RWPE2 (cell line): ENCODE measurements at regions not wholly inside any gene's neighbourhood (a gene's known extent, or its start where the extent isn't known, plus 50 kb on each side); places are given as distances from the start of the nearest gene placed in this dataset.
"Not testable (repeated sequence)": the region's sequence is repeated elsewhere in the genome, so short reads cannot be mapped to it uniquely, and the experiment has no call there.

ENCODE experiments used
- ATAC-seq: fragments of 200-7000 bp; cut with Tn5 transposase; 3 replicates; pipeline ENCODE4 v1.9.1; 2021; ENCODE audit warnings: low read depth
- DNase-seq: peaks from one replicate; pipeline ENCODE4 v3.0.0-alpha.2; 2020; ENCODE audit warnings: low spot score
- H3K27ac ChIP-seq: fragments of 450-650 bp; 2 replicates; pipeline ENCODE4 v1.5.1; 2017; ENCODE audit warnings: mild to moderate bottlenecking; ENCODE audit not compliant: poor library complexity, severe bottlenecking
- H3K27me3 ChIP-seq: fragments of 250-450 bp; sonication (Bioruptor Pico); 2 replicates; pipeline ENCODE4 v1.5.1; 2021; ENCODE audit warnings: mild to moderate bottlenecking, moderate library complexity; ENCODE audit not compliant: insufficient read depth, poor library complexity, severe bottlenecking
- H3K36me3 ChIP-seq: fragments of 250-450 bp; sonication (Bioruptor Pico); 2 replicates; pipeline ENCODE4 v1.5.1; 2020; ENCODE audit warnings: low read depth, mild to moderate bottlenecking, moderate library complexity
- H3K4me1 ChIP-seq: fragments of 250-450 bp; sonication (Bioruptor Pico); 2 replicates; pipeline ENCODE4 v1.5.1; 2021; ENCODE audit warnings: mild to moderate bottlenecking, moderate library complexity; ENCODE audit not compliant: insufficient read depth, poor library complexity, severe bottlenecking
- H3K4me3 ChIP-seq: fragments of 250-450 bp; sonication (Bioruptor Pico); 2 replicates; pipeline ENCODE4 v1.5.1; 2021; ENCODE audit warnings: mild to moderate bottlenecking, moderate library complexity; ENCODE audit not compliant: severe bottlenecking
- H3K9me3 ChIP-seq: fragments of 250-450 bp; sonication (Bioruptor Pico); 2 replicates; pipeline ENCODE4 v1.5.1; 2021; ENCODE audit warnings: mild to moderate bottlenecking, moderate library complexity; ENCODE audit not compliant: severe bottlenecking
- TF ChIP-seq, protein P1 (sequence below): fragments of 450-650 bp; IDR thresholded peaks from one replicate; pipeline ENCODE4 v1.5.1; 2017; ENCODE audit warnings: mild to moderate bottlenecking, moderate library complexity; ENCODE audit not compliant: poor library complexity, severe bottlenecking

DNA sequence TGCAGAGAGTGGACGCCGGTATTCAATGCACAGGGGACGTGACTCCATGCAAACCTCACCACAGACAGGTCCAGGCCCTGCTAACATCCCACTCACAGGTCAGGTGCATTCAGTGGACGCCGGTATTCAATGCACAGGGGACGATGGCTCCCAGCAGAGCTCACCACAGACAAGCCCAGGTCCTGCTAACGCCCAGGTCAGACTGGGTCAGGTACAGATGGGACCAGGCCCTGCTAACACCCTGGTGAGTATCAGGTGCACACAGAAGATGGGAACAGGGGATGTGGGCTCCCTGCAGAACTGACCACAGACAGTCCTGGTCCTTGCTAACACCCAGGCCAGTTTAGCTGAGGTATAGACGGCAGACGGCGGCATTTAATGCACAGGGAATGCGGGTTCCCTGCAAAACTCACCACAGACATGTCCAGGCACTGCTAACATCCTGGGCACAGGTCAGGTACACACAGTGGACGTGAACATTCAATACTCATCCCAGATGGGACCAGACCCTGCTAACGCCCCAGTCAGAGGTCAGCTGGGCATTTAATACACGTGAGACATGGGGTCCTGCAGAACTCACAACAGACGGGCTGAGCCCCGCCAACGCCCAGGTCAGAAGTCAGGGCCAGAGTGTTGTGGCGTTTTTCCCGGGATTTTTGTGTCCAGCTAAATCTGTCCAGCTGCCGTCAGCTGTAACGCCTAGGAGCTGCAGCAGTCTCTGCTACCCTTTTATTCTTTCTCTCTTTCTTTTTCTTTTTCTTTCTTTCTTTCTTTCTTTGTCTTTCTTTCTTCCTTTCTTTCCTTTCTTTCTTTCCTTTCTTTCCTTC is 99.2 kb downstream of the SHOX start:
- TF ChIP-seq, protein P1, sequence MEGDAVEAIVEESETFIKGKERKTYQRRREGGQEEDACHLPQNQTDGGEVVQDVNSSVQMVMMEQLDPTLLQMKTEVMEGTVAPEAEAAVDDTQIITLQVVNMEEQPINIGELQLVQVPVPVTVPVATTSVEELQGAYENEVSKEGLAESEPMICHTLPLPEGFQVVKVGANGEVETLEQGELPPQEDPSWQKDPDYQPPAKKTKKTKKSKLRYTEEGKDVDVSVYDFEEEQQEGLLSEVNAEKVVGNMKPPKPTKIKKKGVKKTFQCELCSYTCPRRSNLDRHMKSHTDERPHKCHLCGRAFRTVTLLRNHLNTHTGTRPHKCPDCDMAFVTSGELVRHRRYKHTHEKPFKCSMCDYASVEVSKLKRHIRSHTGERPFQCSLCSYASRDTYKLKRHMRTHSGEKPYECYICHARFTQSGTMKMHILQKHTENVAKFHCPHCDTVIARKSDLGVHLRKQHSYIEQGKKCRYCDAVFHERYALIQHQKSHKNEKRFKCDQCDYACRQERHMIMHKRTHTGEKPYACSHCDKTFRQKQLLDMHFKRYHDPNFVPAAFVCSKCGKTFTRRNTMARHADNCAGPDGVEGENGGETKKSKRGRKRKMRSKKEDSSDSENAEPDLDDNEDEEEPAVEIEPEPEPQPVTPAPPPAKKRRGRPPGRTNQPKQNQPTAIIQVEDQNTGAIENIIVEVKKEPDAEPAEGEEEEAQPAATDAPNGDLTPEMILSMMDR: no peak
- Histone ChIP-seq H3K4me1 (no peaks in the 10 kb centered on the region), H3K27ac (no peak overlapping the region), H3K36me3 (no peaks in the 10 kb centered on the region), H3K27me3 (no peaks in the 10 kb centered on the region), H3K4me3 (no peak overlapping the region), H3K9me3 (peaks cover 8% of the 10 kb centered on the region)
- no peak for DNase-seq
- no peak for ATAC-seq

DNA sequence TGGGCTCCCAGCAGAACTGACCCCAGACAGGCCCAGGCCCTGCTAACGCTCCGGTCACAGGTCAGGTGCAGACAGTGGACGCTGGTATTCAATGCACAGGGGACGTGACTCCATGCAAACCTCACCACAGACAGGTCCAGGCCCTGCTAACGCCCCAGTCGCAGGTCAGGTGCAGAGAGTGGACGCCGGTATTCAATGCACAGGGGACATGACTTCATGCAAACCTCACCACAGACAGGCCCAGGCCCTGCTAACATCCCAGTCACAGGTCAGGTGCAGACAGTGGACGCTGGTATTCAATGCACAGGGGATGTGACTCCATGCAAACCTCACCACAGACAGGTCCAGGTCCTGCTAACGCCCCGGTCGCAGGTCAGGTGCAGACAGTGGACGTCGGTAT is 98.5 kb downstream of the SHOX start:
- not testable (repeated sequence) for H3K27ac ChIP-seq, H3K4me3 ChIP-seq, H3K36me3 ChIP-seq, H3K9me3 ChIP-seq, H3K4me1 ChIP-seq, DNase-seq, ATAC-seq, H3K27me3 ChIP-seq

DNA sequence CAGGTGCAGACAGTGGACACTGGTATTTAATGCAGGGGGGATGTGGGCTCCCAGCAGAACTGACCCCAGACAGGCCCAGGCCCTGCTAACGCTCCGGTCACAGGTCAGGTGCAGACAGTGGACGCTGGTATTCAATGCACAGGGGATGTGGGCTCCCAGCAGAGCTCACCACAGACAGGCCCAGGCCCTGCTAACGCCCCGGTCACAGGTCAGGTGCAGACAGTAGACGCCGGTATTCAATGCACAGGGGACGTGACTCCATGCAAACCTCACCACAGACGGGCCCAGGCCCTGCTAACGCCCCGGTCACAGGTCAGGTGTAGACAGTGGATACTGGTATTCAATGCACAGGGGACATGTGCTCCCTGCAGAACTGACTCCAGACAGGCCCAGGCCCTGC is 98.0 kb downstream of the SHOX start:
- not testable (repeated sequence) for H3K27me3 ChIP-seq, H3K27ac ChIP-seq, H3K36me3 ChIP-seq, ATAC-seq, H3K9me3 ChIP-seq, DNase-seq, H3K4me3 ChIP-seq, H3K4me1 ChIP-seq

DNA sequence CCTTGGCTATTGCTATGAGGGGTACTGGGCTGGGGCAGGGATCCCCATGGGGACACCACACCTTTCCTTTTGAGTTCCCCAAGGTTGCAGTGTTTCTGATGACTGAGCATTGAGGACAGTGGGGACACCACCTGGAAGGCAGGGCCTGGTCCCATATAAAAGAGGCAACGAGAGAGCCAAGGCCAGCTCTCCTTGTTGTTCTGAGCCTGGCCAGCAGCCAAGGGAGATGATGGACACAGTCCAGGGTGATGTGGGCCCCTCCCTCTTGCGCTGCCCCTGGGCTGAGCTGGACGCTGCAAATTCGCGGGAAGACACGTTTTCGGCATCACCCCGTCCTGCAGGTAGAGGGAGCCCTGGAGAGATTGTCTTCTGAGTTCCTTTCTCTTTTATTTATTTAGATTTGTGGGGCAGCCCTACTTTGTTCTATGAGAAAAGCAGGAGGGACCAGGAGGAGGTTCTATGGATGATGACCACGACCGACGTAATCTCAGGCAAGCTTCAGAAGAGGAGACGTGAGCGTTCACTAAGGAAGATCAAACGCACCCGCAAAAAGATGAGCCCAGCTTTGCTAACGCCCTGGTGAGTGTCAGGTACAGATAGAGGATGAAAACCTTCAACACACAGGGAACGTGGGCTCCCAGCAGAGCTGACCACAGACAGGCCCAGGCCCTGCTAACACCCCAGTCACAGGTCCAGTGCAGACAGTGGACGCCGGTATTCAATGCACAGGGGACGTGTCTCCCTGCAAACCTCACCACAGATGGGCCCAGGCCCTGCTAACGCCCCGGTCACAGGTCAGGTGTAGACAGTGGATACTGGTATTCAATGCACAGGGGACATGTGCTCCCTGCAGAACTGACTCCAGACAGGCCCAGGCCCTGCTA is 97.4 kb downstream of the SHOX start:
- peaks cover 6% of the 10 kb centered on the region for H3K9me3 ChIP-seq
- no peaks in the 10 kb centered on the region for H3K36me3 ChIP-seq
- no peak overlapping the region for H3K27ac ChIP-seq
- DNase-seq (no peak), ATAC-seq (peak; percentile 58)
- H3K27me3 ChIP-seq: no peaks in the 10 kb centered on the region
- no peak overlapping the region for H3K4me3 ChIP-seq
- TF ChIP-seq, protein P1: peak; percentile 31
- H3K4me1 ChIP-seq: no peaks in the 10 kb centered on the region

DNA sequence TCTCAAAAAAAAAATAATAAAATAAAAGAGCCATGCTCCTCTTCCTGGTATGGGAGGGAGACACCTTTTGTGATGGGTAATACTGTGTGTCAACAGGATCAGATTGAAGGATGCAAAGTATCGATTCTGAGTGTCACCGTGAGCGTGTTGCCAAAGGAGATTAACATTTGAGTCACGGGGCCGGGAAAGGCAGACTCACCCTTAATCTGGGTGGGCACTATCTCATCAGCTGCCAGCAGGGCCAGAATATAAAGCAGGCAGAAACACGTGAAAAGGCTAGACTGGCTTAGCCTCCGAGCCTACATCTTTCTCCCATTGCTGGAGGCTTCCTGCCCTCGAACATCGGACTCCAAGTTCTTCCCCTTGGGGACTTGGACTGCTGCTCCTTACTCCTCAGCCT is 95.4 kb downstream of the SHOX start:
- H3K27ac ChIP-seq: no peak overlapping the region
- ATAC-seq: no peak
- no peak for DNase-seq
- no peaks in the 10 kb centered on the region for H3K36me3 ChIP-seq
- H3K4me1 ChIP-seq: no peaks in the 10 kb centered on the region
- no peak overlapping the region for H3K4me3 ChIP-seq
- TF ChIP-seq, protein P1: no peak
- H3K27me3 ChIP-seq: no peaks in the 10 kb centered on the region
- H3K9me3 ChIP-seq: no peaks in the 10 kb centered on the region
